HFFc6 (cell line): ENCODE measurements at regions not wholly inside any gene's neighbourhood (a gene's known extent, or its start where the extent isn't known, plus 50 kb on each side); places are given as distances from the start of the nearest gene placed in this dataset.

Experiments
- DNase-seq: peaks from one replicate; pipeline ENCODE4 v3.0.0-alpha.2; 2018
- H3K27ac Mint-ChIP-seq: 2 replicates; pipeline ENCODE4 v1.8.0; 2020; ENCODE audit warnings: mild to moderate bottlenecking, mixed read lengths
- H3K27me3 Mint-ChIP-seq: 2 replicates; pipeline ENCODE4 v1.8.0; 2021; ENCODE audit warnings: mild to moderate bottlenecking, moderate library complexity, mixed read lengths; ENCODE audit not compliant: insufficient read depth
- H3K36me3 Mint-ChIP-seq: 2 replicates; pipeline ENCODE4 v1.8.0; 2021; ENCODE audit warnings: low read depth, mixed read lengths
- H3K4me1 Mint-ChIP-seq: 2 replicates; pipeline ENCODE4 v1.8.0; 2020; ENCODE audit warnings: low read depth, mixed read lengths
- H3K4me3 Mint-ChIP-seq: 2 replicates; pipeline ENCODE4 v1.8.0; 2020; ENCODE audit warnings: mild to moderate bottlenecking, moderate library complexity, mixed read lengths
- H3K9me3 Mint-ChIP-seq: 2 replicates; pipeline ENCODE4 v1.8.0; 2020; ENCODE audit warnings: mild to moderate bottlenecking, mixed read lengths
- TF ChIP-seq, protein P1 (sequence below): fragments of 200-600 bp; sonication (generic); IDR thresholded peaks from 2 replicates; pipeline ENCODE4 v1.5.0; 2021; ENCODE audit warnings: antibody characterized with exemption, mild to moderate bottlenecking

DNA sequence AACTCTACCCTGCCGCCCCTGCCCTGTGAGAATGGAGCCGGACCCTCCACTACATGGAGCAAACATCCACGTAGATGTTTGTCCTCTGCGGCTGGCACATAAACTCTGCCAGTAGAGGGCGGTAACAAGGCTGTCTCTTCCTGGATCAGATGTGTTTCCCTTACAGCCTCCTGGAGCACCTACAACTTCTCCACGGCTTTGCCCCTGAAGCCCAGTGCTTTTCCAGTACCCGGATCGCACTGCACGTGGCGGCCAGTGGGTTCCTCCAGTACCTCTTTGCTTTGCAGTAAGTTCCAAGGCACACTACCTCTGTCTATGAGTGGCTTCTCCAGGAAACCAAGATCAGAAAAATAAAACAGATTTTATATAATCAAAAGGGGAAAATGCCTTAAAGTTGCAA is 651.3 kb downstream of the DCDC2C start:
- Mint-ChIP-seq H3K4me1 (no peaks in the 10 kb centered on the region), H3K27ac (no peak overlapping the region), H3K9me3 (peaks cover 56% of the 10 kb centered on the region), H3K4me3 (no peak overlapping the region), H3K36me3 (no peaks in the 10 kb centered on the region; the same call in 1 of the 2 replicates), H3K27me3 (no peaks in the 10 kb centered on the region)
- TF ChIP-seq, protein P1, sequence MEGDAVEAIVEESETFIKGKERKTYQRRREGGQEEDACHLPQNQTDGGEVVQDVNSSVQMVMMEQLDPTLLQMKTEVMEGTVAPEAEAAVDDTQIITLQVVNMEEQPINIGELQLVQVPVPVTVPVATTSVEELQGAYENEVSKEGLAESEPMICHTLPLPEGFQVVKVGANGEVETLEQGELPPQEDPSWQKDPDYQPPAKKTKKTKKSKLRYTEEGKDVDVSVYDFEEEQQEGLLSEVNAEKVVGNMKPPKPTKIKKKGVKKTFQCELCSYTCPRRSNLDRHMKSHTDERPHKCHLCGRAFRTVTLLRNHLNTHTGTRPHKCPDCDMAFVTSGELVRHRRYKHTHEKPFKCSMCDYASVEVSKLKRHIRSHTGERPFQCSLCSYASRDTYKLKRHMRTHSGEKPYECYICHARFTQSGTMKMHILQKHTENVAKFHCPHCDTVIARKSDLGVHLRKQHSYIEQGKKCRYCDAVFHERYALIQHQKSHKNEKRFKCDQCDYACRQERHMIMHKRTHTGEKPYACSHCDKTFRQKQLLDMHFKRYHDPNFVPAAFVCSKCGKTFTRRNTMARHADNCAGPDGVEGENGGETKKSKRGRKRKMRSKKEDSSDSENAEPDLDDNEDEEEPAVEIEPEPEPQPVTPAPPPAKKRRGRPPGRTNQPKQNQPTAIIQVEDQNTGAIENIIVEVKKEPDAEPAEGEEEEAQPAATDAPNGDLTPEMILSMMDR: peak; percentile 19; the same call in 1 of the 2 replicates
- DNase-seq: no peak

DNA sequence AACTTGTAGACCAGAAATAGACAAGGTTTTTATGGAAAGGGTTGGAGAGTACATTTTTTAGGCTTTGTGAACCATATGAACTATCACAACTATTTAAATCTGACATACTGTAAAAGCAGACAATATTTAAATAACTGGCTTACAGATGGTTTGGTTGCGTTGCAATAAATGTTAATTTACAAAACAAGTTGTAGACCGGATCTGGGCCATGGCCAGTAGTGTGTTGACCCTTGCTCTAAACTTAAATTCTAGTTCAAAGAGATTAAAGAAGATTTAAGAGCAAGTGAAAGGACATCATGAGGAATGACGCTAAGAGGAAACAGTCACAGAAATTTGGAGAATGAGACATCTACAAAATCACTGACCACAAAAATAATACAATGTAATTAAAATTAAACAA is 652.7 kb downstream of the DCDC2C start:
- Mint-ChIP-seq H3K9me3 (peaks cover 51% of the 10 kb centered on the region), H3K27me3 (no peaks in the 10 kb centered on the region), H3K27ac (no peak overlapping the region), H3K36me3 (no peaks in the 10 kb centered on the region), H3K4me3 (no peak overlapping the region), H3K4me1 (no peaks in the 10 kb centered on the region)
- TF ChIP-seq, protein P1: no peak
- DNase-seq: no peak

- no peaks in the 10 kb centered on the region for H3K27me3 Mint-ChIP-seq
- no peaks in the 10 kb centered on the region for H3K36me3 Mint-ChIP-seq
- DNase-seq: no peak
- H3K4me1 Mint-ChIP-seq: no peaks in the 10 kb centered on the region
- TF ChIP-seq, protein P1: no peak
- H3K4me3 Mint-ChIP-seq: no peak overlapping the region
- H3K27ac Mint-ChIP-seq: no peak overlapping the region
- H3K9me3 Mint-ChIP-seq: peaks cover 51% of the 10 kb centered on the region
Observed at GRCh38 chr2:4356541-4356940, 653.2 kb downstream of the DCDC2C start.

GRCh38 chr2:4357121-4357520 is 653.7 kb downstream of the DCDC2C start:
- Mint-ChIP-seq H3K27ac (no peak overlapping the region), H3K9me3 (peaks cover 48% of the 10 kb centered on the region), H3K4me3 (no peak overlapping the region)

GRCh38 chr2:4358837-4359236 is 655.5 kb downstream of the DCDC2C start:
- DNase-seq: no peak
- Mint-ChIP-seq H3K27ac (no peak overlapping the region), H3K27me3 (no peaks in the 10 kb centered on the region), H3K36me3 (no peaks in the 10 kb centered on the region), H3K4me1 (no peaks in the 10 kb centered on the region), H3K9me3 (peaks cover 54% of the 10 kb centered on the region), H3K4me3 (no peak overlapping the region)
- TF ChIP-seq, protein P1: no peak

More at GRCh38 chr2:4357121-4357520, 653.7 kb downstream of the DCDC2C start:
- TF ChIP-seq, protein P1: no peak
- Mint-ChIP-seq H3K4me1 (no peaks in the 10 kb centered on the region), H3K36me3 (no peaks in the 10 kb centered on the region), H3K27me3 (no peaks in the 10 kb centered on the region)
- no peak for DNase-seq

GRCh38 chr2:4368907-4369306 is 665.5 kb downstream of the DCDC2C start:
- Mint-ChIP-seq H3K4me3 (no peak overlapping the region), H3K9me3 (peaks cover 38% of the 10 kb centered on the region), H3K4me1 (no peaks in the 10 kb centered on the region), H3K36me3 (peaks cover 4% of the 10 kb centered on the region; the same call in 1 of the 2 replicates), H3K27ac (no peak overlapping the region), H3K27me3 (no peaks in the 10 kb centered on the region)
- TF ChIP-seq, protein P1: no peak
- DNase-seq: no peak
